A549 (cell line): ENCODE measurements at regions not wholly inside any gene's neighbourhood (a gene's known extent, or its start where the extent isn't known, plus 50 kb on each side); places are given as distances from the start of the nearest gene placed in this dataset.
"Not testable (repeated sequence)": the region's sequence is repeated elsewhere in the genome, so short reads cannot be mapped to it uniquely, and the experiment has no call there.

ENCODE experiments used
- ATAC-seq, 2 experiments: fragments of 200-7000 bp in 1 of 2; fragments of >200 bp in 1 of 2; cut with Nextera tagmentation in 1 of 2; cut with Tn5 transposase in 1 of 2; 3 replicates each; pipeline versions ENCODE4 v1.8.0 to v1.9.1; 2018 to 2020; ENCODE audit warnings: mild to moderate bottlenecking in 1 of 2, moderate library complexity in 1 of 2
- CTCF ChIA-PET: fragments of 300-600 bp; sonication (Branson Sonifier 250); formaldehyde crosslinking; extraction: SDS; loops from one replicate; lab custom pipeline; 2021; ENCODE audit warnings: antibody characterized with exemption, inconsistent platforms; lab: Yijun Ruan, JAX
- POLR2A ChIA-PET: fragments of 350-600 bp; formaldehyde crosslinking; extraction: SDS; loops from one replicate; lab custom pipeline; 2021; ENCODE audit warnings: antibody characterized with exemption, inconsistent platforms; lab: Yijun Ruan, JAX
- DNase-seq, 2 experiments: peaks; one replicate each; pipeline versions ENCODE4 v3.0.0 to v3.0.0-alpha.2; 2011 to 2016; ENCODE audit warnings: low read depth in 1 of 2, low spot score in 1 of 2
- FAIRE-seq: peaks from 2 replicates; lab custom pipeline; 2011; peaks lifted over from hg19 to GRCh38; lab: Jason Lieb, UNC
- H3K27ac ChIP-seq, 2 experiments: fragments of >200 bp; sonication (Bioruptor Twin); formaldehyde crosslinking; 3 replicates each; pipeline ENCODE4 v1.5.1; 2016 to 2017
- H3K4me1 ChIP-seq: fragments of >200 bp; sonication (Bioruptor Twin); formaldehyde crosslinking; 3 replicates; pipeline ENCODE4 v1.6.1; 2016
- H3K4me2 ChIP-seq: fragments of >200 bp; sonication (Bioruptor Twin); formaldehyde crosslinking; 3 replicates; pipeline ENCODE4 v1.6.1; 2016
- H3K4me3 ChIP-seq: fragments of >200 bp; sonication (Bioruptor Twin); formaldehyde crosslinking; 3 replicates; pipeline ENCODE4 v1.5.1; 2016
- H3K9me3 ChIP-seq: fragments of >200 bp; sonication (Bioruptor Twin); formaldehyde crosslinking; 3 replicates; pipeline ENCODE4 v1.6.1; 2016
- CBX2 ChIP-seq: fragments of 200-600 bp; sonication (generic); IDR thresholded peaks from 2 replicates; pipeline ENCODE4 v1.6.1; 2016; ENCODE audit warnings: low read depth, mild to moderate bottlenecking, borderline replicate concordance
- E2F6 ChIP-seq: IDR thresholded peaks from 2 replicates; pipeline ENCODE4 v1.6.1; 2012; ENCODE audit warnings: low read depth, borderline replicate concordance
- EP300 ChIP-seq, 2 experiments: fragments of >200 bp; sonication (Bioruptor Twin); formaldehyde crosslinking; IDR thresholded peaks; 2 replicates in 1 of 2; 3 replicates in 1 of 2; pipeline ENCODE4 v1.6.1; 2016 to 2017
- FOSL2 ChIP-seq, 2 experiments: fragments of 450-650 bp in 1 of 2; fragments of >200 bp in 1 of 2; sonication (Bioruptor Twin) in 1 of 2; formaldehyde crosslinking; IDR thresholded peaks; 2 replicates each; pipeline versions ENCODE4 v1.5.0 to v1.6.1; 2016 to 2020; ENCODE audit warnings: mild to moderate bottlenecking in 1 of 2, moderate library complexity in 1 of 2
- FOXS1 ChIP-seq: fragments of 250-450 bp; sonication (Bioruptor Pico); IDR thresholded peaks from 2 replicates; pipeline ENCODE4 v1.5.0; 2020; ENCODE audit warnings: mild to moderate bottlenecking, moderate library complexity
- GATA3 ChIP-seq: IDR thresholded peaks from 2 replicates; pipeline ENCODE4 v1.6.1; 2012; ENCODE audit warnings: borderline replicate concordance
- HES2 ChIP-seq: fragments of >200 bp; sonication (Bioruptor Twin); formaldehyde crosslinking; IDR thresholded peaks from 2 replicates; pipeline ENCODE4 v1.6.1; 2016
- HEYL ChIP-seq: fragments of 250-450 bp; sonication (Bioruptor Pico); IDR thresholded peaks from 2 replicates; pipeline ENCODE4 v1.8.0; 2021; ENCODE audit warnings: mild to moderate bottlenecking, moderate library complexity
- HOXB13 ChIP-seq: fragments of 250-450 bp; sonication (Bioruptor Pico); IDR thresholded peaks from 2 replicates; pipeline ENCODE4 v1.5.0; 2020; ENCODE audit warnings: low read depth, mild to moderate bottlenecking, moderate library complexity
- HOXB5 ChIP-seq: fragments of 250-450 bp; sonication (Bioruptor Pico); IDR thresholded peaks from 2 replicates; pipeline ENCODE4 v1.5.0; 2020; ENCODE audit warnings: mild to moderate bottlenecking, moderate library complexity
- KDM5A ChIP-seq: fragments of 200-600 bp; sonication (generic); IDR thresholded peaks from 2 replicates; pipeline ENCODE4 v1.6.1; 2016; ENCODE audit warnings: antibody characterized with exemption, mild to moderate bottlenecking
- MYC ChIP-seq: IDR thresholded peaks from 2 replicates; pipeline ENCODE4 v1.6.1; 2012; ENCODE audit warnings: mild to moderate bottlenecking, inconsistent platforms, low read length, improper control_type of control experiment, borderline replicate concordance
- NFE2L2 ChIP-seq: fragments of 150-350 bp; conservative IDR thresholded peaks from 2 replicates; pipeline ENCODE4 v1.6.1; 2014; ENCODE audit warnings: low read length
- NPAS2 ChIP-seq: fragments of 250-450 bp; sonication (Bioruptor Pico); IDR thresholded peaks from 2 replicates; pipeline ENCODE4 v1.8.0; 2022; ENCODE audit warnings: mild to moderate bottlenecking, moderate library complexity, borderline replicate concordance
- NR3C1 ChIP-seq: fragments of >200 bp; sonication (Bioruptor Twin); formaldehyde crosslinking; IDR thresholded peaks from 3 replicates; pipeline ENCODE4 v1.6.1; 2017
- PHF8 ChIP-seq: fragments of 200-600 bp; sonication (generic); IDR thresholded peaks from 2 replicates; pipeline ENCODE4 v1.6.1; 2016; ENCODE audit warnings: low read depth, mild to moderate bottlenecking, antibody characterized with exemption, moderate library complexity, borderline replicate concordance
- POLR2AphosphoS2 ChIP-seq: conservative IDR thresholded peaks from 2 replicates; pipeline ENCODE4 v1.6.1; 2012; ENCODE audit warnings: low read length, improper control_type of control experiment, inconsistent platforms
- RARB ChIP-seq: fragments of 250-450 bp; sonication (Bioruptor Pico); IDR thresholded peaks from 2 replicates; pipeline ENCODE4 v1.8.0; 2021; ENCODE audit warnings: mild to moderate bottlenecking, moderate library complexity
- RCOR1 ChIP-seq: fragments of 150-350 bp; IDR thresholded peaks from 2 replicates; pipeline ENCODE4 v1.6.1; 2014; ENCODE audit warnings: antibody characterized with exemption, low read length, low read depth
- RFX5 ChIP-seq: fragments of 450-650 bp; IDR thresholded peaks from 2 replicates; pipeline ENCODE4 v1.7.1; 2014; ENCODE audit warnings: antibody characterized with exemption, mild to moderate bottlenecking, moderate library complexity
- TFCP2L1 ChIP-seq: fragments of 250-450 bp; sonication (Bioruptor Pico); IDR thresholded peaks from 2 replicates; pipeline ENCODE4 v1.5.0; 2021; ENCODE audit warnings: mild to moderate bottlenecking
- ZC3H11A ChIP-seq: fragments of 450-650 bp; IDR thresholded peaks from 2 replicates; pipeline ENCODE4 v1.6.1; 2014; ENCODE audit warnings: antibody characterized with exemption, mild to moderate bottlenecking
- ZFP36 ChIP-seq: fragments of 450-650 bp; IDR thresholded peaks from 2 replicates; pipeline ENCODE4 v1.6.1; 2014; ENCODE audit warnings: borderline replicate concordance; ENCODE audit not compliant: partially characterized antibody
- ZNF302 ChIP-seq: fragments of 250-450 bp; sonication (Bioruptor Pico); IDR thresholded peaks from 2 replicates; pipeline ENCODE4 v1.9.0; 2021; ENCODE audit warnings: inconsistent platforms, mild to moderate bottlenecking, moderate library complexity
- WGBS: methylation state at CpG from one replicate; pipeline ENCODE4 v1.1.6; 2017; ENCODE audit errors: missing lambda C conversion rate; 5-methylcytosine and 5-hydroxymethylcytosine counted together
- TF ChIP-seq, protein P1 (sequence below): fragments of 200-600 bp; sonication (generic); IDR thresholded peaks from 2 replicates; pipeline ENCODE4 v1.6.1; 2016; ENCODE audit warnings: antibody characterized with exemption, mild to moderate bottlenecking, moderate library complexity
- TF ChIP-seq, protein P2 (sequence below): IDR thresholded peaks from 2 replicates; pipeline ENCODE4 v1.6.1; 2012

DNA sequence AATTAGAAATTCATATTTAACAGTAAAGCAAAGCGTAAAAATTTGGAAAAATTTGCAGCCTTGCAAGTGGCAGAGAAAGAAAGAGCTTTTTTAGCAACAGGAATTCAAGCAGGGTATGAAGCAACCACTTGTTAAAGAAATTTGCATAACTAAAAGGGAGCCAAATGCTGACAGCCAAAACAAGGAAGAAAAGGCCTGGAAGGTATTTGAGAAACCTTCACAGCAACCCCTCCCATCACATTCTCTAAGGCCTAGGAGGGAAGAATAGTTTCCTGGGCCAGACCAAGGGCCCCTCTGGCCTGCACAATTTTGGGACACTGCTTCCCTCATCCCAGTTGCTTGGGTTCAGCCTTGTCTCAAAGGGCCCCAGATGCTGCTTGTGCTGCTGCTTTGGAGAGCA, 672.4 kb upstream of the TMPRSS15 start:
- no peak overlapping the region for H3K4me2 ChIP-seq
- TF ChIP-seq FOSL2 (IDR thresholded peaks at IDR 0.05) (no peak), FOSL2 (CRISPR knock-in tag; IDR thresholded peaks at IDR 0.05) (no peak), MYC (no peak), HOXB5 (CRISPR knock-in tag) (no peak), RCOR1 (no peak), HEYL (no peak), NPAS2 (no peak), ZC3H11A (no peak), CBX2 (no peak)
- TF ChIP-seq, protein P1, sequence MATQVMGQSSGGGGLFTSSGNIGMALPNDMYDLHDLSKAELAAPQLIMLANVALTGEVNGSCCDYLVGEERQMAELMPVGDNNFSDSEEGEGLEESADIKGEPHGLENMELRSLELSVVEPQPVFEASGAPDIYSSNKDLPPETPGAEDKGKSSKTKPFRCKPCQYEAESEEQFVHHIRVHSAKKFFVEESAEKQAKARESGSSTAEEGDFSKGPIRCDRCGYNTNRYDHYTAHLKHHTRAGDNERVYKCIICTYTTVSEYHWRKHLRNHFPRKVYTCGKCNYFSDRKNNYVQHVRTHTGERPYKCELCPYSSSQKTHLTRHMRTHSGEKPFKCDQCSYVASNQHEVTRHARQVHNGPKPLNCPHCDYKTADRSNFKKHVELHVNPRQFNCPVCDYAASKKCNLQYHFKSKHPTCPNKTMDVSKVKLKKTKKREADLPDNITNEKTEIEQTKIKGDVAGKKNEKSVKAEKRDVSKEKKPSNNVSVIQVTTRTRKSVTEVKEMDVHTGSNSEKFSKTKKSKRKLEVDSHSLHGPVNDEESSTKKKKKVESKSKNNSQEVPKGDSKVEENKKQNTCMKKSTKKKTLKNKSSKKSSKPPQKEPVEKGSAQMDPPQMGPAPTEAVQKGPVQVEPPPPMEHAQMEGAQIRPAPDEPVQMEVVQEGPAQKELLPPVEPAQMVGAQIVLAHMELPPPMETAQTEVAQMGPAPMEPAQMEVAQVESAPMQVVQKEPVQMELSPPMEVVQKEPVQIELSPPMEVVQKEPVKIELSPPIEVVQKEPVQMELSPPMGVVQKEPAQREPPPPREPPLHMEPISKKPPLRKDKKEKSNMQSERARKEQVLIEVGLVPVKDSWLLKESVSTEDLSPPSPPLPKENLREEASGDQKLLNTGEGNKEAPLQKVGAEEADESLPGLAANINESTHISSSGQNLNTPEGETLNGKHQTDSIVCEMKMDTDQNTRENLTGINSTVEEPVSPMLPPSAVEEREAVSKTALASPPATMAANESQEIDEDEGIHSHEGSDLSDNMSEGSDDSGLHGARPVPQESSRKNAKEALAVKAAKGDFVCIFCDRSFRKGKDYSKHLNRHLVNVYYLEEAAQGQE: no peak
- CTCF ChIA-PET: no interaction called here
- no peak overlapping the region for H3K4me3 ChIP-seq
- no peak for DNase-seq
- no peaks in the 10 kb centered on the region for H3K4me1 ChIP-seq
- no peak for ATAC-seq
- 6% methylated on average over 1 of the region's 1 CpG for WGBS
- no peak for FAIRE-seq
- H3K9me3 ChIP-seq: no peaks in the 10 kb centered on the region
- POLR2A ChIA-PET: no interaction called here
- no peak overlapping the region for H3K27ac ChIP-seq

DNA sequence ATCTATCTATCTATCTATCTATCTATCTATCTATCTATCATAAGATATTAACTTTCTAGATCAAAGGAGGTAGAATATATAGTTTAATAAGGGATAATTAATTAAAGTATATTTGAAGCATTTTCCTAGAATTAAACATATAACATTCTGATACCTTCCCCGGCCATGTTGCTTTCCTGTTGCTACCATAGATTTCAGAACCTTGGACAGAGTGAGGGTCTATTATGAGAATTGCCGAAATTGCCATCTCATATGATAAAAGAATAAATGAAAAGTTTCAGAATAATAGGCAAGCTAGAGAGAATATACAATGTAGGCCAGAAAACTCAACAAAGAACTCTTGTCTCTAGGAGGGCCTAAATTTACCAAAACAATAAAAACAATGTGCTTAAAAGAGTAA, 706.1 kb upstream of the TMPRSS15 start:
- no peak for DNase-seq
- ATAC-seq: no peak
- H3K4me1 ChIP-seq: no peaks in the 10 kb centered on the region
- H3K27ac ChIP-seq: no peak overlapping the region
- POLR2A ChIA-PET: no interaction called here
- no peak for FAIRE-seq
- TF ChIP-seq, protein P2, sequence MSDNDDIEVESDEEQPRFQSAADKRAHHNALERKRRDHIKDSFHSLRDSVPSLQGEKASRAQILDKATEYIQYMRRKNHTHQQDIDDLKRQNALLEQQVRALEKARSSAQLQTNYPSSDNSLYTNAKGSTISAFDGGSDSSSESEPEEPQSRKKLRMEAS: no peak
- TF ChIP-seq HEYL (no peak), NFE2L2 (no peak), ZNF302 (no peak), TFCP2L1 (CRISPR knock-in tag) (no peak), PHF8 (no peak), GATA3 (no peak), HES2 (no peak), NR3C1 (no peak), E2F6 (no peak), RARB (no peak), FOXS1 (CRISPR knock-in tag) (no peak), RFX5 (no peak), EP300 (IDR thresholded peaks at IDR 0.05) (no peak), HOXB5 (CRISPR knock-in tag) (no peak), KDM5A (no peak), HOXB13 (CRISPR knock-in tag) (no peak), POLR2AphosphoS2 (no peak), ZFP36 (no peak)
- H3K4me3 ChIP-seq: no peak overlapping the region
- WGBS: 0% methylated on average over 2 of the region's 2 CpGs
- no peaks in the 10 kb centered on the region for H3K9me3 ChIP-seq
- no peak overlapping the region for H3K4me2 ChIP-seq
- CTCF ChIA-PET: no interaction called here

- FAIRE-seq, H3K4me3 ChIP-seq, CTCF ChIA-PET, H3K4me2 ChIP-seq, POLR2A ChIA-PET, H3K27ac ChIP-seq, H3K9me3 ChIP-seq, ATAC-seq, H3K4me1 ChIP-seq, DNase-seq: not testable (repeated sequence)
- 0% methylated on average over 4 of the region's 4 CpGs for WGBS
These were observed 715.7 kb upstream of the TMPRSS15 start for GRCh38 chr21:19119259-19119658.
